GM21786 (cell line): ENCODE measurements at regions not wholly inside any gene's neighbourhood (a gene's known extent, or its start where the extent isn't known, plus 50 kb on each side); places are given as distances from the start of the nearest gene placed in this dataset.

Source experiments
- ATAC-seq: cut with Tn5 transposase; IDR thresholded peaks from one replicate; pipeline ENCODE4 v1.9.1; 2021; ENCODE audit not compliant: unreplicated experiment

DNA sequence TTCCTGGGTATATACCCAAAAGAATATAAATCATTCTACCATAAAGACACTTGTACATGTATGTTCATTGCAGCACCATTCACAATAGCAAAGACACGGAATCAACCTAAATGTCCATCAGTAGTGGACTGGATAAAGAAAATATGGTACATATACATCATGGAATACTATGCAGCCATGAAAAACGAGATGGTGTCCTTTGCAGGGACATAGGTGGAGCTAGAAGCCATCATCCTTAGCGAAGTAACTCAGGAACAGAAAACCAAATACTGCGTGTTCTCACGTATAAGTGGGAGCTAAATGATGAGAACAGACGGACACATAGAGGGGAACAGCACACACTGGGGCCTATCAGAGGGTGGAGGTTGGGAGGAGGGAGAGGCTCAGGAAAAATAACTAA is 183.7 kb upstream of the CELF2 start:
- ATAC-seq = no peak

- ATAC-seq = no peak
Observed at GRCh38 chr10:10844251-10844650, 173.4 kb upstream of the CELF2 start.

- ATAC-seq = no peak
Observed at GRCh38 chr10:10845185-10845584, 172.5 kb upstream of the CELF2 start.

DNA sequence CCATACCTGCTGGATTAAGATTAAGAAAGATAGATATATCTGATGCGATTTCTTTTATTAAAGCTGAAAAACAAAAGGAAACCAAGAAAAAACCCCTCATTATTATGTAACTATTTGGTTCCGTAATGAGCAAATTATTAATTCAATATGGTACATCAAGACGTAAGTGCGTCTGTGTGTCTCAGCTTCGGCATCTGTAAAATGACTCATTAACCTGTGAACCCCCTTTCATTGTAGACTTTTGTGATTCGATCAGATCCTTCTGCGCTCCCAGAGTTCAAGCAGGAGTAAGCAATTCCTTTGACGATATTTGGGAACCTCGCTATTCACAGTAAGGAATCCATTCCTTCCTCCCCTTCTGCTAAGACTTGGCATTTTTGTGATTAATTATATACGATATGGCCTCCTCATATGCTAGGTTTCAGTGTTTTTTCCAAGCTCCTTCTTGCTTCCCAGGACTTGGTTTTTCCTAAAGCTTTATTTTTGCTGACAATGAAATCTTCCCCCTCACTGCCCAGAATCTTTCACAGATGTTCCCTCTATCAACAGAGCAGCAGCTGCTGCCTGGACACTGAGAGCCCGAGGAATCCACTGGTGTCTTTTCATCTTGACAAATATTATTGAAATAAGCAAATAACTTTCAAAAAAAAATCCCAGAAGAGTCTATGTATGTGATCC is 171.7 kb upstream of the CELF2 start:
- ATAC-seq = no peak

DNA sequence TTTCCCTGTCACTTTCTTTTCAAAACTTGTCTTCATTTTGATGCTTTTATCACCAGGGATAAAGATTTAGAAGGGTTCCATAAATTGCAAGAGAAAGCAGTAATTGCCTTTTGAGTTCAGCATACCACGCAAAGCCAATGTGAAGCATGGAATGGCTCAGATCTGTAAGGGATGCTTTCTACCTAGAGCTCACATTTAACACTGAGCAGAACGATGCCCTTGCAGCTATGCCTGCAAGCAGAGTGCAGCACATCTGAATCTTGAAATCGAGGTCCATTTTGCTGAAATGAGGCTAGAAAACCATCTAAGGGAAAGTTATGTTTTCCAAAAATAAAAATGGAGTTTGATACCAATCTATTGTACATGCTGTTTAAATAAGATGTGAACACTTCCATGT is 171.2 kb upstream of the CELF2 start:
- no peak for ATAC-seq

- no peak for ATAC-seq
Observed at GRCh38 chr10:10847387-10847786, 170.3 kb upstream of the CELF2 start.

DNA sequence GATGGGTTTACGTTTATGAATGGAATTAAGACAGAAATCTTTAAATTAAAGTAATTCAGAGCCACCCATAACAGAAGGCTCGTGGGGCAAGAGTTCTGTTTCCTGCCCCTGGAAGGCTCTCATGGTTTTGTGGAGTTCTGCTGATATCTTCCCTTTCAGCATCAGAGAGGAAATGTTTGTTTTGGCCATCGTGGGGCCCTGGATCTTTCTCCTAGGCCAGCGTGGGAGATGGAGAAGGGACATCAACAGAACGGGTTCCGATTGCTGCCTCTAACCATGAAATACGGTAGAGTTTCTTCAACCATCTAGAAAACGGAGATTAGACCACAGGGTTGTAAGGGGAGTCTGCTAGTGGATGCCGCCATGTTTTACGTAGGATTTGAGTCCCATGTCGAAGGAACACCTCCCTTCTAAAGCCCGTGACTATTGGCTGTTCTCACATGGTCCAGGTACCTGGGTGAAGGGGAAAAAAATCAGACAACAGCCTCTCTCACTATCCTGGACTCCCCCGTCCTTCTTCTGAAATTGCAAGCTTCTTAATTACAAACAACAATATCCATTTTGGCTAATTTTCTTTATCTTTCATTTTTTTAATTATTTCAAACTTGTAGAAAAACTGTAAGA is 169.1 kb upstream of the CELF2 start:
- ATAC-seq = no peak

- no peak for ATAC-seq
Observed at GRCh38 chr10:10849306-10849705, 168.4 kb upstream of the CELF2 start.

DNA sequence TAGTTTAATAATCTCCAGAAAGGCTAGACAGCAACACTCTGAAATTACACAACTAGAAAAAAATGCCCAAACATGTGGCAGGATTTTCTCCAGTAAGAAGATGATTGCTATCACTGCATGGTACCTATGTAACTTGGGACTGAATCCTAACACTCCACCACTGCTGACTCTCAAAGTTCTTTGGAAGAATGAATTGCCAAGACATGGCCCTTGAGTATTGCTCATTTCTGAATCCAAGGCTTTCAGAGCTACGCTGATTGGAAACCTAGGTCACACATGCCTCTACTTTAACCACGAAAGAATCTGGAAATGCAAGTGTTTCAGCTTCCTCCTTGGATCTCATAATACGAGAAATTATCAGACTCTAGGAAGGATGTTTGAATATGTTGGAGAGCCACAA is 167.5 kb upstream of the CELF2 start:
- ATAC-seq = no peak

DNA sequence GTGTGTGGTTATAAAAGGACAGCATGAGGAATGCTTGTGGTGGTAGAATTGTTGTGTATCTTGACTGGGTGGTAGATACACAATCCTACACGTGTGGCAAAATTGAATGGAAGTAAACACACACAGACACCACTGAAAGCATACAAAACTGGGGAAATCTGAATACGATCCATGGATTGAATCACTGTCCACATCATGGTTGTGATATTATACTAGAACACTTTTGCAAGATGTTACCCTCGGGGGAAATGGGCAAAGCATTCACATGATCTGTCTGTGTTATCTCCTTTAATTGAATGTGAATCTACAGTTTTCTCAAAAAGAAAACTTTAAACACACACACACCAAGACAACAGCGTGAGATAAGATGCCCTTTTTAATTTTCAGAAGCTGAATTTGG is 165.2 kb upstream of the CELF2 start:
- ATAC-seq = no peak

GRCh38 chr10:10853954-10854353 is 163.7 kb upstream of the CELF2 start:
- ATAC-seq = no peak

DNA sequence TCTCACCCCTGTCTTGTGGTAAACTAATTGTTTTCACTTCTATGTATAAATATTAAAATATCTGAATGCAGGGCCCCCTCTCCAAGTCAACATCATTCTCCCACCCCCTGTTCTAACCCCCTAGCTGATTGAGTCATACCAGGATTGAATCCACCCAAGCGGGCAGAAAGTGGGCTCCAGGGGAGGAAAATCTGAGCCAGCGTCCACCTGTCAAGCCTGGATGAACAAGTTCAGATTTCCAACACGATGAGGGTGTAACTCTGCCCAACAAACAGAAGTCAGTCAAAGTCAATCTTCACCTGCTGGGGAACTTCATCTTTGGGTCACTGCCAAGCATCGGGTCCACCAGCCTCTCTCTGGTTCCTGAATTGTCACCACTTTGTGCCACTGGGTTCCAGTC is 162.9 kb upstream of the CELF2 start:
- ATAC-seq = no peak

DNA sequence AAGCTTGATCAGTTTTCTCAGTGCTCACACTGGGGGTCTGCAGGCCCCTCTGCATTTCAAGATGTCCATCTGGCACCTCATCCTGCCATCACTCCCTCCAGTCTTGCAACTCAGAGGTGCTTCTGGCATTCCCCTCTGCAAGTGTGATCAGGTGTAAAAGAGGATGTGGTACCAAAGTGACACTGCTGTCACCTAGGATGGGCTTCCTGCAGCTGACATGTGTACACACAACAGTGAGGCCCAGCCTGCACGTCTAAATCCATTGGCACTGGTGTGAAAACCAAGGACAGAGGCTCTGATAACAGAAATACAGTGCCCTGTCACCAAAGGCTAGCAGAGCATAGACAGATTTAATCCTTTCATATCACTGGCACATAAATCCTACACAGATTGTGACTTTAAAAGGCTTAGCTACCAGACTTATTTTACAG is 162.5 kb upstream of the CELF2 start:
- ATAC-seq = no peak

DNA sequence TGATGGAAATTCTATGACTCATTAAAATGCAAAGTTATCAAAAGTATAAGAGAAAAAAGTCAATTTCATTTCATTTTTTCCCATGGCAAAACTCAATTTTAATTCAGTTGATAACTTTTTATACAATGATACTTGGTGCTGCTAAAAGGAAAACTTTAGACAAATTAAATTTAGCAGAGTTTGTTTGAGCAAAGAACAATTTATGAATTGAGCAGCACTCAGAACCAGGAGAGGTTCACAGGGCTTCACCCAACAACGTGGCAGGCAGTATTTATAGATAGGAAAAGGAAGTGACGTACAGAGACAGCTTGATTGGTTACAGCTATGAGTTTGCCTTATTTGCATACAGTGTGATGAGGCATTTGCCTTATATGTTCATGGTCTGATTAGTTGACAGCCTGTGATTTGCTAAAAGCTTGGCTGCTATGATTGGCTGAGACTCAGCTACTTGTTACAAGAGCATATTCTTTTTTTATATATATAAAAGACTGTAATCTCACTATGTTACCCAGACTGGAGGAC is 157.2 kb upstream of the CELF2 start:
- ATAC-seq = no peak

GRCh38 chr10:10865303-10865702 is 152.4 kb upstream of the CELF2 start:
- ATAC-seq = no peak

DNA sequence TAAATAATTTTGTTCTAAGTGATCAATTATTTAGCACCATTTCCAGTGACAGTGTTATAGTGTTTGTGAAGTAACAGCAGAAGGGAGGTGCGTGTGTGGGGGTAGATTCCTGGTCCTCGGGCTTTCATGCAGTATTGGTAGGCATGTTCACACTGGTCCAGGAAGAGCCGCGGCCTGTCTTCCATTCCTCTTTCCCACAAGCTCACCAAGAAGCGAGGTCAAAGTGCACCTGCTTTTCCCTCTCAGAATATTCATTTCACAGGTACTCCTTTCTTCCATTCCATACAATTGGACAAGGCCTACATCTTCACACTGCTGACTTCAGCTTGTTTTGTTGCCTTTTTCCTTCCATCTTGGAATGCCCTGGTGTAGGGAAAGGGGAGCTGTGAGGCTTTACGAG is 151.8 kb upstream of the CELF2 start:
- ATAC-seq = no peak

DNA sequence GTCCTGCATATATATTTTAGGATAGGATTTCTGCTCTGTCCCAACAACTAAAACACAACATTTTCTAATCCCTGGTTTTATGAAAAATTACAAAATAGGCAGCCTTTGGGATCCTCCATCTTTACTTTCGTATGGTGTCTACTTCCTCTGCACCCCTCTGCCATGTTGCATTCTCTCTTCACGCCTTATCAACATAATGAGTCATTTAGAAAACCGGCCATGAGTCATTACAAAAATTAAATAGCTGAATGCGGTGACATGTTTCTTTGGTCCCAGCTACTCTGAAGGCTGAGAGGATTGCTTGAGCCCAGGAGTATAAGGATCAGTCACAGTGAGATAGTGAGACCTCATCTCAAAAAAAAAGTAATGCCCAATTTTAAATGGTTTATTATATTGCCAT is 148.1 kb upstream of the CELF2 start:
- peak; percentile 69 for ATAC-seq

DNA sequence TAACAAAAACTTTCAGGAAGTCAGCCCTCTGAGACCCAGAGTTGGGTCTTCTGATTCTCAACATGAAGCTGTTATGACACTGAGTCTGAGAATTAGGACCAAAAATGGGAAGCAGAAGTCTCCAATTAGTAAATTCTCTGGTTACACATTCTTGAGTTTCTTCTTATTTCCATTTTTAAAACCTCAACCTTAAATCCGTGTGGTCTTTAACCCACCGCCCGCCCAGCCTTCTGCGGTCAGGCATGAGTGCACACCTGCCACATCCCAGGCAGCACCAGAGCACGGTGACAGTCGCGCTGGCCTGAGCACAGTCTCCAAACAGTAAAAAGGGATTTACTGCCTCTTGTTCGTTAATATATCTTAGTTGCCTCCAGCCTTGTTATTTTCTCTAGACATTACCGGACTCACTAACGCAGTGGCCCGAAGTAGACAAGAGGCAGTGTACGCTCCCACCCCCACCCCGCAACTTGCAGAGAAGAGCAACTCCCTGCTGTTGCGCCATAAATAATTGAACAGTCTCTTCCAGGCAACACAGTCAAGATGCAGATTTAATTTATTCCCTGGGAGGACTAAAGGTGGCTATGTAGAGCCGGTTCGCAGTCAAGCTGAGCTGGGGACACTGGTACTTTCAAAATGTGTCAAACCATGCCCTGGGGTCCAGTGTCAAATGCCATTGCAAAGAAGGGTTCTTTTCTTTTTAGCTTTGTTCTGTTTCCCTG is 147.0 kb upstream of the CELF2 start:
- peak; percentile 40 for ATAC-seq

- no peak for ATAC-seq
Observed at GRCh38 chr10:10871352-10871751, 146.3 kb upstream of the CELF2 start.

DNA sequence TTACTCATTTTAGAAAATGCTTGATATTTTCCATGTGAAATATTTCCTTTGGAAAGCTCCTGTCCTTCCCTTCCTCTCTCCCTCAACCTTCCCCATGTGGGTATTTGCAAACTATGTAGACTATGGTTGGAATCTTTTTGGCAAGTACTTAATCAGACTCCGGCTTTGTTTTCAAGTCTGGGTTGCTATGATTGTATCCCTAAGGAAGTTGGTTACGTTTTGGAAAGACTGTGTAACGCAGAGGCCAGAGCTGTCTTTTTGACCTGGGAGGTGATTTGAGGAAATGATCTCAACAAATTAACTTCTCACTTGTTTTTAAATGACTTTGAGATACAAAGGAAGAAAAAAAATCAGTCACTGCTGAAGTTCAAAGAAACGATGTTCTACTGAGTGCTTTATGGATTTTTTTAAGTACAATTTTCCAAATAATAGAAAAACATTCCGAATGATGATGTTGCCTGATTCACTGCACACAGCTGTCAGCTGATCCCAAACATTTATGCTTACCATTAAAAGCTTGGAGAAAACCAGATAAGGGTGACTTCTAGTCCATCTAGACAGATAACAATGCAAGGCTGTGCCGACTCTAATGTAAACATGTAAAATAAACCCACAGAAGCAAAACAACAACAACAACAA is 145.5 kb upstream of the CELF2 start:
- no peak for ATAC-seq

- no peak for ATAC-seq
Observed at GRCh38 chr10:10872764-10873163, 144.9 kb upstream of the CELF2 start.

DNA sequence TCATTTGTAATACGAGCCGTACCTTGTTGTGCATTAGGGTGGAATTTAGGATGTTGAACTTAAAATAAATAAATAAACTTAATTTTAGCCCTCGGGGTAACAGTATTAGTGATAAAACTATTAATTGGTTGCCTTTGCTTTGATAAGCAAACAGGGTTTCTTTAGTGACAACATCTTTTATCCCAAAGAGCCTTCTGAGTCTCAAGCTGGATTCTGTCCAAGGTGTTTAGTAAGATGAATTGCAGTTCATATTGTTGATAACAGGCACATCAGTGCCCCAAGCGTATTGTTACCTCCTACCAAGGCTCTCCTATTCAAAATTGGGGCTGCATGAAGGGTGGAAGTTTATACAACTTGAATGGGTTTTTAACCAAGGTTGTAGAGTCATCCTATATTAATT is 144.4 kb upstream of the CELF2 start:
- no peak for ATAC-seq
